Keratinocyte (primary cell): ENCODE measurements at regions not wholly inside any gene's neighbourhood (a gene's known extent, or its start where the extent isn't known, plus 50 kb on each side); places are given as distances from the start of the nearest gene placed in this dataset.

Experiments used
- EZH2 ChIP-seq: IDR thresholded peaks from one replicate; pipeline ENCODE4 v1.6.1; 2012; ENCODE audit warnings: inconsistent platforms, mild to moderate bottlenecking, low read length, moderate library complexity
- TF ChIP-seq, protein P1 (sequence below), 3 experiments: IDR thresholded peaks in 1 of 3; conservative IDR thresholded peaks in 1 of 3; optimal IDR thresholded peaks in 1 of 3; 2 replicates in 2 of 3; 3 replicates in 1 of 3; pipeline versions ENCODE3 to v1.5.1; 2011; ENCODE audit warnings: low read length in 3 of 3, mild to moderate bottlenecking in 3 of 3, moderate library complexity in 2 of 3, control low read depth in 1 of 3, inconsistent platforms in 1 of 3; ENCODE audit not compliant: insufficient read depth in 2 of 3; ENCODE audit errors: extremely low read depth in 1 of 3

DNA sequence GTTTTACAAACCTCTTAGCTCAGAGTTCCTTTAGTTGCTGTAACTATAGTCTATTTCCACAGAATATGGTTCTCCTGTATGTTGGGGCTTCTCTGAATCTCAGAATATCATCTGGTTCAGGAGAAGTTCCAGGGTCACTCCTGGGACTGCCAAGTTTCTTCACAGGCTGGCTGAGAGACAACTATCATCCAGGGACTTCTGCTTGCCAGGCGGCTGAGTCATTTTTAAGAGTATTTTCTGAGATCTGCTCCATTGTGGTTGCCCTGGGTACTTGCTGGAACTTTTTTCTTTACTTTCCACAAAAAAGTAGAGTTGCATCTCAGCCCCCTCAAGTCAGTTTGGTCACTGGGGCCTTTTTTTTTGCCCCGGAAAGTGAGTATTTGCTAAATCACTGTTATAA, 566.5 kb downstream of the LRRC70 start:
- TF ChIP-seq, protein P1, sequence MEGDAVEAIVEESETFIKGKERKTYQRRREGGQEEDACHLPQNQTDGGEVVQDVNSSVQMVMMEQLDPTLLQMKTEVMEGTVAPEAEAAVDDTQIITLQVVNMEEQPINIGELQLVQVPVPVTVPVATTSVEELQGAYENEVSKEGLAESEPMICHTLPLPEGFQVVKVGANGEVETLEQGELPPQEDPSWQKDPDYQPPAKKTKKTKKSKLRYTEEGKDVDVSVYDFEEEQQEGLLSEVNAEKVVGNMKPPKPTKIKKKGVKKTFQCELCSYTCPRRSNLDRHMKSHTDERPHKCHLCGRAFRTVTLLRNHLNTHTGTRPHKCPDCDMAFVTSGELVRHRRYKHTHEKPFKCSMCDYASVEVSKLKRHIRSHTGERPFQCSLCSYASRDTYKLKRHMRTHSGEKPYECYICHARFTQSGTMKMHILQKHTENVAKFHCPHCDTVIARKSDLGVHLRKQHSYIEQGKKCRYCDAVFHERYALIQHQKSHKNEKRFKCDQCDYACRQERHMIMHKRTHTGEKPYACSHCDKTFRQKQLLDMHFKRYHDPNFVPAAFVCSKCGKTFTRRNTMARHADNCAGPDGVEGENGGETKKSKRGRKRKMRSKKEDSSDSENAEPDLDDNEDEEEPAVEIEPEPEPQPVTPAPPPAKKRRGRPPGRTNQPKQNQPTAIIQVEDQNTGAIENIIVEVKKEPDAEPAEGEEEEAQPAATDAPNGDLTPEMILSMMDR (optimal IDR thresholded peaks at IDR 0.05 in 1 of 3, IDR thresholded peaks at IDR 0.05 in 1 of 3, conservative IDR thresholded peaks at IDR 0.05 in 1 of 3; ENCODE audit: extremely low read depth in 1 of 3, insufficient read depth in 2 of 3, low read length in 3 of 3), result no peak
- TF ChIP-seq EZH2, result no peak
